ENCODE measurements at regions not wholly inside any gene's neighbourhood (a gene's known extent, or its start where the extent isn't known, plus 50 kb on each side); places are given as distances from the start of the nearest gene placed in this dataset.

DNA sequence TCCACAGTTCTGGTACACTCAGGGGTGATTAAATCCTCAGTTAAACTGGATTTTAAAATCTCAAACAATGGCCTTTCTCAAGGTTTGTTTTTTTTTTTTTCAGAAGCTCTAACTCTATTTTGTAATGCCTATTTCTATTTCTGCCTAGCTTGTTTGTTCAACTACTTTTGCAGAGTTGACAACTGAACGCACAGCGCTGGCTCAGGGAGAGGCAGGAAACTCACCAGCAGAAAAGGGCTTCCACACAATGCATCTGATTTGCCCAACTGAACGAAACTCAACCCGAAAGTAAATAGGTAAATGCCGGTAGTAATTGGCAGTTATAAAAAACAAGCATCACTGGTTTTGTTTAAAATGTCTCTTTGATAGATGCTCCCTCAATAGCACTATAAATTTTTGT is 52.7 kb upstream of the CNEP1R1 start:
- TF ChIP-seq, protein P1, sequence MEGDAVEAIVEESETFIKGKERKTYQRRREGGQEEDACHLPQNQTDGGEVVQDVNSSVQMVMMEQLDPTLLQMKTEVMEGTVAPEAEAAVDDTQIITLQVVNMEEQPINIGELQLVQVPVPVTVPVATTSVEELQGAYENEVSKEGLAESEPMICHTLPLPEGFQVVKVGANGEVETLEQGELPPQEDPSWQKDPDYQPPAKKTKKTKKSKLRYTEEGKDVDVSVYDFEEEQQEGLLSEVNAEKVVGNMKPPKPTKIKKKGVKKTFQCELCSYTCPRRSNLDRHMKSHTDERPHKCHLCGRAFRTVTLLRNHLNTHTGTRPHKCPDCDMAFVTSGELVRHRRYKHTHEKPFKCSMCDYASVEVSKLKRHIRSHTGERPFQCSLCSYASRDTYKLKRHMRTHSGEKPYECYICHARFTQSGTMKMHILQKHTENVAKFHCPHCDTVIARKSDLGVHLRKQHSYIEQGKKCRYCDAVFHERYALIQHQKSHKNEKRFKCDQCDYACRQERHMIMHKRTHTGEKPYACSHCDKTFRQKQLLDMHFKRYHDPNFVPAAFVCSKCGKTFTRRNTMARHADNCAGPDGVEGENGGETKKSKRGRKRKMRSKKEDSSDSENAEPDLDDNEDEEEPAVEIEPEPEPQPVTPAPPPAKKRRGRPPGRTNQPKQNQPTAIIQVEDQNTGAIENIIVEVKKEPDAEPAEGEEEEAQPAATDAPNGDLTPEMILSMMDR (IDR thresholded peaks at IDR 0.05; ENCODE audit: extremely low read depth in 1 of 2, insufficient read depth in 1 of 2, low read depth in 1 of 2, low read length in 2 of 2): no peak
- no peak for TF ChIP-seq POLR2AphosphoS5 (IDR thresholded peaks at IDR 0.05; ENCODE audit: insufficient read depth, low read depth, low read length)
- TF ChIP-seq POLR2A (IDR thresholded peaks at IDR 0.05; ENCODE audit: low read depth, low read length): no peak
- no peak for TF ChIP-seq MYC (IDR thresholded peaks at IDR 0.05; ENCODE audit: low read depth, low read length)
- no peak for TF ChIP-seq EZH2 (IDR thresholded peaks at IDR 0.05; ENCODE audit: borderline replicate concordance, low read depth, low read length, severe bottlenecking)
- TF ChIP-seq, protein P2, sequence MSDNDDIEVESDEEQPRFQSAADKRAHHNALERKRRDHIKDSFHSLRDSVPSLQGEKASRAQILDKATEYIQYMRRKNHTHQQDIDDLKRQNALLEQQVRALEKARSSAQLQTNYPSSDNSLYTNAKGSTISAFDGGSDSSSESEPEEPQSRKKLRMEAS (IDR thresholded peaks at IDR 0.05; ENCODE audit: insufficient read depth, insufficient read length): no peak
- TF ChIP-seq FOS (IDR thresholded peaks at IDR 0.05; ENCODE audit: borderline replicate concordance, insufficient read depth, low read length): no peak
- TF ChIP-seq JUN (IDR thresholded peaks at IDR 0.05; ENCODE audit: borderline replicate concordance, insufficient read depth, insufficient read length, low read depth): no peak
- TF ChIP-seq GATA2 (IDR thresholded peaks at IDR 0.05; ENCODE audit: insufficient read depth, insufficient read length, low read depth, low read length): no peak
